NCI-H2227 (cell line): ENCODE measurements at regions not wholly inside any gene's neighbourhood (a gene's known extent, or its start where the extent isn't known, plus 50 kb on each side); places are given as distances from the start of the nearest gene placed in this dataset.
A peak's percentile ranks its signal among the peaks of the same experiment; 100 is the strongest.

Experiments used
- DNase-seq: peaks from one replicate; lab custom pipeline; 2025; ENCODE audit not compliant: unreplicated experiment; lab: John Stamatoyannopoulos, UW

- no peak for DNase-seq
These were observed 184.4 kb downstream of the CHST1 start for GRCh38 chr11:45481026-45481425.

GRCh38 chr11:45477588-45477987, 187.8 kb downstream of the CHST1 start:
- no peak for DNase-seq

GRCh38 chr11:45476126-45476525, 189.3 kb downstream of the CHST1 start:
- DNase-seq: no peak

GRCh38 chr11:45475173-45475572, 189.0 kb upstream of the SYT13 start:
- no peak for DNase-seq

GRCh38 chr11:45473341-45473895, 187.3 kb upstream of the SYT13 start:
- DNase-seq: peak; percentile 26

GRCh38 chr11:45472716-45473317, 186.7 kb upstream of the SYT13 start:
- DNase-seq: no peak

- DNase-seq: no peak
These were observed 185.1 kb upstream of the SYT13 start for GRCh38 chr11:45471266-45471665.

- DNase-seq: no peak
These were observed 184.6 kb upstream of the SYT13 start for GRCh38 chr11:45470794-45471167.

- DNase-seq: no peak
These were observed 184.1 kb upstream of the SYT13 start for GRCh38 chr11:45470151-45470793.

GRCh38 chr11:45468267-45468856, 182.2 kb upstream of the SYT13 start:
- no peak for DNase-seq

- DNase-seq: no peak
These were observed 177.4 kb upstream of the SYT13 start for GRCh38 chr11:45463541-45463940.

- no peak for DNase-seq
These were observed 175.4 kb upstream of the SYT13 start for GRCh38 chr11:45461514-45461913.

- no peak for DNase-seq
These were observed 173.3 kb upstream of the SYT13 start for GRCh38 chr11:45459491-45459890.

GRCh38 chr11:45458269-45458668, 172.1 kb upstream of the SYT13 start:
- DNase-seq: no peak

GRCh38 chr11:45457649-45458048, 171.5 kb upstream of the SYT13 start:
- DNase-seq: no peak

- no peak for DNase-seq
These were observed 170.5 kb upstream of the SYT13 start for GRCh38 chr11:45456686-45457085.

GRCh38 chr11:45455536-45455935, 169.4 kb upstream of the SYT13 start:
- DNase-seq: no peak

- DNase-seq: no peak
These were observed 168.8 kb upstream of the SYT13 start for GRCh38 chr11:45454917-45455401.

- no peak for DNase-seq
These were observed 167.6 kb upstream of the SYT13 start for GRCh38 chr11:45453721-45454120.

GRCh38 chr11:45451766-45452440, 165.8 kb upstream of the SYT13 start:
- no peak for DNase-seq

- DNase-seq: no peak
These were observed 164.0 kb upstream of the SYT13 start for GRCh38 chr11:45450189-45450588.
